HG03095 (cell line): ENCODE measurements at regions not wholly inside any gene's neighbourhood (a gene's known extent, or its start where the extent isn't known, plus 50 kb on each side); places are given as distances from the start of the nearest gene placed in this dataset.
"Not testable (repeated sequence)": the region's sequence is repeated elsewhere in the genome, so short reads cannot be mapped to it uniquely, and the experiment has no call there.

Source experiments
- ATAC-seq: cut with Tn5 transposase; IDR thresholded peaks from one replicate; pipeline ENCODE4 v1.9.1; 2021; ENCODE audit warnings: moderate library complexity; ENCODE audit not compliant: unreplicated experiment

DNA sequence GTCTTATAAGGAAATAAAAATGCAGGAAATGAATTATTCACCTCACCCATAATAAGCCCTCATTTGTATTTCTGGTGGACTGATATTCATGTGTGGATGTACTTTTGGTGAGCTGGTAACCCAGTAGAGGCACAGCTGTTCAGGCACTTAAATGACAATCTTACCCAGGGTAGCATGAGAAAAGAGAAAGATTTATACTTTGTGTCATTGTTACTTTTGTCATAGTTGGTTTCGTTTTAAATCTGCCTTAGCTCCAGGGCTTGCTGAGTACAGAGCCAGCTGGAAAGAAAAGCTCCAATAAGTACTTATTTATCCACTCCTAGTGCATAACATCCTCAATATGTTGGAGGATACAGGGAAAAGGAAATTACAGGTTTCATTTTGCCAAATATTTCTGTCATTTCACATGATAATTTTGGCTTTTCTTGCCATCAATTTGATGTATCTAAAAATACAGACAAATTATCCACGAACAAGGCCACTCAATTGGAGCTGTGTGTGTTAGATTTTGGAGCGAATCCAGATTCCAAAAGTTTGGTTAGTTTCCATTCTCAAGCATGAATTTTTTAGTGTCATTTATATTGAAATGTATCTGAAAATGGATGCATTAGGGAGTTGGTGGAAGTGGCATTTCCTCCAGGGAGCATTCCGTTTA is 1276.1 kb upstream of the FAM98A start:
- no peak for ATAC-seq

DNA sequence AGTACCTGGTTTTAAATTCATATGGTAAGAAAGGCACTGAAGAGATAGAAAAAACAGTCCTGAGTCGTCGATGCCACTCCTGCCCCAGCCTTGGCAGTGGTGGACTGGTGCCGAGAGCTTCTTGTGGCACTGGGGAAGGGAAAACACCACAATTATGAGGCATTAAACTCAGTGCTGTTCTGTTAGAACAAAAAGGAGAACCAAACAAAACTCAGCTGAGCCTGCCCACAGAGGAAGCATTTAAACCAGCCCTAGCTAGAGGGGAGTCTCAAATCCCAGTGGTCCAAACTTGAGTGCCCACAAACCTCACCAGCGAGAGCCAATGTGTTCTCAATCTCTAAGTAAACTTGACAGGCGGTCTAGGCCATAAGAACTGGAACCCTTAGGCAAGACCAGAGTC is 1254.5 kb upstream of the FAM98A start:
- ATAC-seq = no peak

DNA sequence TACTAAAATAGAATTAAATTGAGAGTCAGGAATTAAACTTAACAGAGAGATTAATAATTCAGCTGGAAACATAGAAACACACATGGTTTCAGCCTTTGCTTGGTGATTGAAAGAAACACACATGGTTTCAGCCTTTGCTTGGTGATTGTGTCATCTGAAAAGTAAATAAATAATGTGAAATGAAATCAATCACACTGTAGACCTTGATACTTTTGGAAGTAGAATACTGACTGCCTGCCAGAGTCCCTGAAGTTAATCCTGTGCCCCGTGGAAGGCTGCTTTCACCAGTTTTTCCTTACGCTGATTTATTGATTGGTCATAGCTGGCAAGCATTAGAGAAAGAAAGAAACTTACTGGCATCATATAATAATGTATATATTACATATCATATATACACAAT is 1252.7 kb upstream of the FAM98A start:
- ATAC-seq = no peak

DNA sequence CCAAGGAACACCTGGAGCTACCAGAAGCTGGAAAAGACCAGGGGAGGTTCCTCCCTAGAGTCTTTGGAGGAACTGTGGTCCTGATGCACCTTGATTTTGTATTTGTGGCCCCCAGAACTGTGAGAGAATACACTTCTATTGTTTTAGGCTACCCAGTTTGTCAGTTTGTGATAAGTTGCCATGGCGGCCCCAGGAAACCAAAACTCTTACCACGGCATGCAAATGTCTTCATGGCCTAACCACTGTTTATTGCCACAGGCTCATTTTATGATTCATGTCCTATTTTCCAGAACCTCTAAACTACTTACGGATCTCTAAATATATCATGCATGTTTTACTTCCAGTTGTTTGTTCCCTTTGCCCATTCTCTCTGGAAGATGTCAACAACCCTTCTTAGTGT is 1250.7 kb upstream of the FAM98A start:
- ATAC-seq = no peak

DNA sequence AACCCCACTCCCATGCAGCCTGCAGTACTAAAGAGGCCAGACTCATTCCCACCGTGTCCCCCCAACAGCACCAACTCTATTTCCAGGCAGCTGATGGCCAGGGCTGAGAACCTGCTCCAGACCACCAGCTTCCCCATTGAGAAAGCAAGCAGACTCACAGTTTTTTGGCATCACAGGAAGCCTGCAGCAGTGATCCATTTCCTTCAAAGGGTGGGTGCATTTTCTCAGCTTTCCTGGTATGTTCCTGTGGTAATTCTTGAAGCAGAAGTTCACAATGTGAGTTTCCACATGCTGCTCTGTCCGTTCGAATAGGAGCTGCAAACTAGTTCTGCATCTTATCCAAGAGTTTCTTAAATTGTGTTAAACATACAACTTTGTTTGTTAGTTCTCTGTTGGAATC is 1249.6 kb upstream of the FAM98A start:
- no peak for ATAC-seq

DNA sequence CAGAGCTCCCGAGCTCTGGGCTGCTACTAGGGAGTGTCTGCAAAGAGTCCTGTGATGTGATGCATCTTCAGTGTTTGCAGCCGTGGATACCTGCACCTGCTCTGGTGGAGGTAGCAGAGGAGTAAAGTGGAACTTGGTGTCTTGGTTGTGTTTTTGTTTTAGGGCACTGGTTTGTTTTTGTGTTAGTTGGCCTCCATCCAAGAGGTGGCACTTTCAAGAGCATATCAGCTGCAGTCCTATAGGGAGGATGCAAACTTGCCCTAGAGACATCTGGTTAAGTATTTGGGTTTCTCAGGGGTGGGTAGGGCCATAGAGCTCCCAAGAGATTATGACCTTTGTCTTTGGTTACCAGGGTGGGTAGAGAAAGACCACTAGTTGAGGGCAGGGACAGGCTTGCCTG is 1249.0 kb upstream of the FAM98A start:
- ATAC-seq = no peak

DNA sequence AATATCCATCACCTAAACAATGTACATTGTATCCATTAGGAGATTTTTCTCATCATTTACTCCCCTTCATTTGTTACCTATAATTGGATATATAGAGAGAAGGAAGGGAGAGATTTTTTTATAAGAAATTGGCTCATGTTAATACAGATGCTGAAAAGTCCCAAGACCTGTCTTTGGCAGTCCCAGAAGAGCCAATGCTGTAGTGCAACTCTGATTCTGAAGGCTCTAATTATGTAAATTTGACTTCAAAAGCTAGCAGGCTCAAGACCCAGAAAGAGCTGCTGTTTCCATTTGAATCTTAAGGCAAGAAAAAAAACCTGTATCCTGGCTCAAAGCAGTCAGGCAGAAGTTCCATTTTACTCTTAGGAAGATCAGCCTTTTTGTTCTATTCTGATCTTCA is 1245.5 kb upstream of the FAM98A start:
- no peak for ATAC-seq

DNA sequence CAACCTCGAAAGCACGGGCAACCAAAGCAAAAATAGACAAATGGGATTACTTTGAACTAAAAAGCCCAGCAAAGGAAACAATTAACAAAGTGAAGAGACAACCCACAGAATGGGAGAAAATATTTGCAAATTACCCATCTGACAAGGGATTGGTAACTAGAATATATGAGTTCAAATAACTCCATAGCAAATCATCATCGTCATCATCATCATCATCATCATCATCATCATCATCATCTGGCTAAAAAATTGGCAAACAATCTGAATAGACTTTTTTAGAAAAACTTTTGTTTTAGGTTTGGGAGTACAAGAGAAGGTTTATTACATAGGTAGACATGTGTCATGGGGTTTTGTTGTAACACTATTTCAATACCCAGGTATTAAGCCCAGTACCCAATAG is 1239.3 kb upstream of the FAM98A start:
- ATAC-seq = no peak

DNA sequence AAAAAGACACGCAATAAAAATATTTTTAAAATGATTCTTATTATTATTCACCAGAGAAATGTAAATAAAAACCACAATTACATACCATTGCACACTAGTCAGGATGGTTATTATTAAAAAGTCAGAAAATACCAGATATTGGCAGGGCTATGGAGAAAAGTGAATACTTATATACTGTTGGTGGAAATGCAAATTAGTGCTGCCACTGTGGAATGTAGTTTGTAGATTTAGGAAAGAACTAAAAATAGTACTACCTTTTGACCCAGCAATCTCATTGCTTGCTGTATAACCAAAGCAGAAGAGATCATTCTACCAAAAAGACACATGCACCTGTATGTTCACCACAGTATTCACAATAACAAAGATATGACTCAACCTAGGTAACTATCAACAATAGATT is 1237.3 kb upstream of the FAM98A start:
- no peak for ATAC-seq

DNA sequence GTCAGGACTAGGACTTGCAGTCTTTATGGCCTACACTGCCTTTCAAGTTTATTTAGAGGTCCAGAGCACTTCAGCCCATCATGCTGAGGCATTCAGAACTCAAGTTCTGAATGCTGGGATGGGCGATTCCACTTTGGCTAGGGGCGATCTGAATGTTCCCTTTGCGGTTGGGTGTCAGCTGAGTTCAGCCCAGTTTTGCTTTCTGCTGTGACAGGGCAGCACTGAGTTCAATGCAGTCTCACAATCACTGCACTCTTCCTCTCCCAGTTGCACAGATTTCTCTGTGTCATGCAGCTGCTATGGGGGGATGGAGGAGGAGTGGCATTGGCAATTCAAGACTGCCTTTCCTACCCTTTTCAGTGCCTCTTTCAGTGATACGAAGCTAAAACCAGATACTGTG is 1232.0 kb upstream of the FAM98A start:
- ATAC-seq = no peak

DNA sequence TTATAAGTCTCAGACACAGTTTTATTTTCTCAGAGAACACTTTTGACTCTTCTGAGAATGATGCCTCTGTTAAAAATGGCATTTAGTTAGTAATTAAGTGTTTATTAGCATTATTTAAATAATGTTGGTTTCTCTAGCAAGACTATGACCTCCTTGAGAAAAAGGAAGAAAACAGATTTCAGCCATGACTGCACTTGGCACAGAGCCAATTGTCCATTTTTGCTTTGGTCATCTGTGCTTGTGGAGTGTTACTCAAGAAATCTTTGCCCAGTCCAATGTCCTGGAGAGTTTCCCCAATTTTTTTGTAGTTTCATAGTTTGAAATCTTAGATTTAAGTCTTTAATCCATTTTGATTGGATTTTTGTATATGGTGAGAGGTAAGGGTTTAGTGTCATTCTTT is 1229.4 kb upstream of the FAM98A start:
- no peak for ATAC-seq

DNA sequence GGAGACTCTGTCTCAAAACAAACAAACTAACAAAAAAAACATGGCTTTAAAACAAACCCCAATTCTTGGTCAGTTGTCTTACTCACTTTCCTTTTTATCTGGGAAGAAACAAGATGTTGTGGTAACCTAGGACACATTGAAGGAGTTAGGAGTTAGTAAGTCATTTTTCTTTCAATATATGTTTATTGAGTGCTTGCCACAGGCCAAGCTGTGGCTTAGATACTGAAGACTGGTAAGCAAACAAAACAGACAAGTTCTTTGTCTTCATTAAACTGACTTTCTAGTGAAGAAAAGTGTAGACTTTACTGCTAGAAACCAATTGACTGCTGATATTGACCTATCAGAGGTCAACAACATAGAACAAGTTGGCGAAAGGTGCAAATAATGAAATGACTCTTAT is 1228.3 kb upstream of the FAM98A start:
- no peak for ATAC-seq

DNA sequence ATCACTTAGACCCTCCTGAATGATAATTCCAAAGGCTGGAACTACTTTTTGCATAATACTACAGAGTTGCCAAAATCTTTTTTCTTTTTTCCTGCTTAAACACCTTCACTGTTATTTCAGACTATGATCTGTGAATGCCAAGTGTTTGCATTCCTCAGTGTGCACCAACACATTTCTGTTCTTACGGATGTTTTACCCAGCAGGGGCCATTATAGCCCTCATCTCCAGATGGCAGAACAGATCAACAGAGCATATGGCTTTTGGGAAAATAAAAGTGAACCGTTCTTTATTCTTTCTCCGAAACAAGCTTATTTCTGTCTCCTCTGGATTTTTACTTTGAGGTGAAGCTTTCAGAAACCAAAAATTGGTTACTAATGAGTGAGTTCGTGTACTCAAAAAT is 1226.6 kb upstream of the FAM98A start:
- ATAC-seq = no peak

DNA sequence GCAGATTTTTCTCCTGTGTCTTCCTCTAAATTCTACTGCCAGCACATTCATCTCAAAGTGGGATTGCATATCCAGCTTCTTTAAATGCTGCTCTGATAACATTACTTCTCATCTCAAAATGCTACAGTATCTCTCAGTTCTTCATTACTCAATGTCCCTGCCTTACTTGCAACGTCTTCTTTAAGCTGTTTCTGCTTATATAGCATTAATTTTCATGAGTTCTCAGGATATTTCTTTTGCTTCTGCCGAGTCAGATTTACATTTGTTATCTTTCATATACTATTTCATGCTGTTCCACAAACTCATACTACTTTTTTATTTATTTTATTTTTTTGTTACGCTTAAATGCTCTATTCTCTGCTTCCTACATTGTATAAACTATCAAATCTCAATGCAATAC is 1223.5 kb upstream of the FAM98A start:
- ATAC-seq = no peak

DNA sequence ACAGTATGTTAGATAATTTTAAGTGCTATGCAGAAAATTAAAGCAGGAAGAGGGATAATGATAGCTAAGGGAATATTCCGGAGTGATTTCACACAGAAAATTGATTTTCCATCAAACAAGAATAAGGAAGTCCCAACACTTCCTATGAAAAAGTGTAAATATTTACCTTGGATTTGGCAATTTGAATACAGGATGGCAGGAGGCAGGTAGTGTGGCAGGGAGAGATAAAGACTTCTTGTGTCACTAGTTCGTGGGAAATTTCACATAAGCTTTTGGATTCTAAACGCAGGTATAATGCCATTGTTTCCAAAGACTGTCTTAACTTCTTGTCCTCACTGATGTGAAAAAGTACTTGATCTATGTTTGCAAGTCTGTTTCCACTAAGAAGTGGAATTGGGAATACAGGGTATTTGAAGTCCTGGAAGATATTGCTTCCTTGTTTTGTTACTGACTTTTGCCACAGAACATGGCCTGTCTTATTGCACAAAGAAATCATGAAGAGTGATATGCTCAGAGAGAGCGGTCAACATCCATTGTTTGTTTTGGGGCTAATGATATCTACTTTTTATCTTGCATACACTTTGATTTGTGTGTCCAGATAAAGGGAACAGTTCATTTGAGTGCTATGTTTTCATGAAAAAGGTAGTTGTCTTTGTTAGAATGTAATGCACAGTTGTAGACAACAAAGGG is 1216.1 kb upstream of the FAM98A start:
- no peak for ATAC-seq

DNA sequence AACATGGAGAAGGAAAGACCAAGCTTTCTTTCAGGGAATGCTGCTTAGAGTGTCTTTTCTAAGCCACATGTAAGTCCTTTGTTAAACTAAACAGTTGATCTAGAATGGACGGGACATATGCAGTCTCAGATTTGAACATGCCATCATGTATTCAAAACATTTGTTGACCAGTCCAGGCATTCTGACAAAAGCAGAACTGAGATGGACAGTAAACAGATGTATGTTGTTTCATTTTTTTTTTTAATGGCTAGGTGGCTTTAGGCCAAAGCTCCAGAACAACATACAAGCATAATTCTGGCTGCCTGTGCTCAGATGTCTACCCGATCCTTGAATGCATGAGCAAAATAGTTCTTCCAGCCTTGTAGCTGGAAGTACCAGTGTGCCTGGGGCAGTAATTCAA is 1211.4 kb upstream of the FAM98A start:
- no peak for ATAC-seq

DNA sequence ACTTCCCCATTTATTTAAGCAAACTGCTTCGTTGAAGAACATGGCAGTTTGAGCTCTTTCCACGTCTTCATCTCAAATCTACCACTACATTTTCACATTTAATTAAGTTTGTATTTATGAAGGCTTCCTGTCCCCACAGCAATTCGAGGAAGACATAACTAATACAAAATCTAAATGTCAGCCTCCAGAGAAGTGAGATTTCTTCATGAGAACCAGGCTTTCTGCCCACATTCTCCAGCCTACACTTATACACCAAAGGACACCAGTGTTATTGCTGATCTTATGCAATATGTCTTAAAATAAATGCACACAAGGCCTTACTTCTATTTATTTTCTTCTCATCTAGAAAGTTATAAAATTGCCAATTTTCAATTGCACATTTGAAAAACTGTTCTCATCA is 1209.3 kb upstream of the FAM98A start:
- ATAC-seq = no peak

DNA sequence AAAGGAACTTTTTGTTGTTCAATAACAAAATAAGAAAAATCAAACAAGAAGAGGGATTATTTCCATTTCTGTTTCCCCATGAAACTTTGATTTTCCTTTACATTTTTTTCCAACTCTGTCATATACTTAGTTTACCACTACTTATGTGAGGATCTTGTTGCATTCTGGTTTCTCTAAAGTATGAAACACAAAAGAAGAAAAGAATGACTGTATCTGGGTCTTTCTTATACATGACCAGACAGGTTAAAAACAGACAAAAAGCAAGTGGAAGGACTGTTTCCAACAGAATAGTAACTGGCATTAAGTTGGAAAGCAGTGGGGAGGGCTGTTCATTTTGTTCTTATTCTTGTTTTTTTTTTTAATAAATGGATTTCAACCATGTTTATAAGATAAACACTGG is 1207.8 kb upstream of the FAM98A start:
- ATAC-seq = no peak

DNA sequence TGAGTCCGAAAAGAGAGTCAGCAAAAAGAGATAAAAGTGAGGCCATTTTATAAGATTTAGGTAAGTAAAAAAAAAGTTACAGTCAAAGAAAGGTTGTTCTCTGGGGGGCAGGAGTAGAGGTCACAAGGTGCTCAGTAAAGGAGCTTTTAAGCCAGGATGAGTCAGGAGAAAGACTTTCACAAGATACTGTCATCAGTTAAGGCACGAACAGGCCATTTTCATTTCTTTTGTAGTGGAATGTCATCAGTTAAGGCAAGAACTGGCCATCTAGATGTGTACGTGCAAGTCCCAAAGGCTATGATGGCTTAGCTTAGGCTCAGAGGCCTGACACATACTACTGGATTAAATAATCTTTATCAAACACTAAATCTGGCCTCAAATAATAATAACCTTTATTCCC is 1207.3 kb upstream of the FAM98A start:
- ATAC-seq = no peak

DNA sequence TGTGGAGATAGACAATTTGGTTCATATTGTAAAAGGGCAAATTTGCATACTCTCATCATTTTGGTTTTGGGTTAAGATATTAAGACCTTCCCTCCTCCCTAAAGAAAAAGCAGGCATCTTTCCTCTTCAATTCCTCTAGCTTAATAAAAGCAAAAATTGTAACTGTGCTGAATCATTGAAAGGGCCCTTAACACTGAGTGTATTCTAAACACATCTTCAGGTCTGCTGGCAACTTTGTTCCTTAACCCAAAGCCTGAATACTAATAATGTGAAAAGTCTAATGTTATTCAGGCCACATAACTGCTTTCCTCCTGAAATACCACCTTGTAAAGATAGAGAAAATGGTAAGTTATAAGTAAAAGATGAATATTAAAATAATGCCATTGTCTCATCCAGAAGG is 1200.5 kb upstream of the FAM98A start:
- ATAC-seq = no peak

DNA sequence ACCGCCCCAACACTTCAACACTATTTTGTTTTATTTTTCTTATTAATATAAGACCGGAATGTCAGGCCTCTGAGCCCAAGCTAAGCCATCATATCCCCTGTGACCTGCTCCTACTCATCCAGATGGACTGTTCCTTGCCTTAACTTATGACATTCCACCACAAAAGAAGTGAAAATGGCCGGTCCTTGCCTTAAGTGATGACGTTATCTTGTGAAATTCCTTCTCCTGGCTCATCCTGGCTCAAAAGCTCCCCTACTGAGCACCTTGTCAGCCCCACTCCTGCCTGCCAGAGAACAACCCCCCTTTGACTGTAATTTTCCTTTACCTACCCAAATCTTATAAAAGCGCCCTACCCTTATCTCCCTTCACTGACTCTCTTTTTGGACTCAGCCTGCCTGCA is 1196.5 kb upstream of the FAM98A start:
- not testable (repeated sequence) for ATAC-seq

DNA sequence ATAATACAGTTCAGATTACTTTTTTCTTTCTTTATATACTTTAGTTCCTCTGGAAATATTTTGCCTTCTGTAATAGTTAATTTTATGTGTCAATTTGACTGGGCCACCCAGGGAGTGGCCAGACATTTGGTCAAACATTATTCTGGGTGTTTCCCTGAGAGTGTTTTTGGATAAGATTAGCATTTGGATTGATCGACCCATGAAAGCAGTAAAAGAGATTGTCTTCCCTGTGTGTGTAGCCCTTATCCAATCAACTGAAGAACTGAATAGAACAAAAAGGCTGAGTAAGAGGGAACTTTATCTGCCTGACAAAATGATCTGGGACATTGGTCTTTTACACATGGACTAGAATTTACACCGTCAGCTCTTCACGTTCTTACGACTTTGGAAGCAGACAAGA is 1190.1 kb upstream of the FAM98A start:
- no peak for ATAC-seq

DNA sequence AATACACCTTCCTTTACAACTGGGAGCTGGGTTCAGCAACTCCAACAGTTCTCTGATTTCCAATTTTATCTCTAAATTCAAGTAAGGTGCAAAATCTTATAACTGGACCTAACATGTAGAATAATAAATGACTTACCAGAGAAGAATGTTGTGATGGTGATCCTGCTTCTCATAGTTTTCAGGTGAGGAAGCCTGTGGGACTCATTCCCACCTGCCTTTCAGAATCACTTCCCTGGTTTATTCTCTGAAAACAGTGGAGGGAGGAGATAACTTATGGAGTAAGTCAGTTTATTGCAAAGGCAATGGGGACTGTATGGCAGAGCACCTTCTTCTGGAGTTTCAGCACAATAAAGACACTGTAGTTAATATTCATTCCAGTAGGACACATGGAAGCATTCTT is 1188.2 kb upstream of the FAM98A start:
- ATAC-seq = no peak
